ENCODE measurements at regions not wholly inside any gene's neighbourhood (a gene's known extent, or its start where the extent isn't known, plus 50 kb on each side); places are given as distances from the start of the nearest gene placed in this dataset.

DNA sequence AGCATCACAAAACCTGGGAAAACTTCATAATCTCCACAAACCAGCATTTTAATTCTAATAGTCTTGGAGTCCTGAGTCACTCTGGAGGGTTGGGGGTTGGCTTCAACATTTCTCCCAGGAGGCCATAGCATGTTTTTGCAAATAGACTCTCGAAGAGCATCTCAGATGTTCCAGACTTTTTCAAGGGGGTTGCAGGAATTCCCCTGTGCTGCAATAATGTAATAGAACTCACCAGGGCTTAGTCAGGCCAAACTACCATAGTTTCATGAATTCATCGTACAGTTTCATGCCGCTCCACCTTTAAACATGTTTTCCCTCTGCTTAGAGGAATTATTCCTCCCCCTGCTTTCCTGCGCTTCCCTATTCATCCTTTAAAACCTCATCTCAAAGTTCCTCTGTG, 499.5 kb upstream of the KLF4 start:
- no peak overlapping the region for H3K4me3 ChIP-seq
- TF ChIP-seq, protein P1, sequence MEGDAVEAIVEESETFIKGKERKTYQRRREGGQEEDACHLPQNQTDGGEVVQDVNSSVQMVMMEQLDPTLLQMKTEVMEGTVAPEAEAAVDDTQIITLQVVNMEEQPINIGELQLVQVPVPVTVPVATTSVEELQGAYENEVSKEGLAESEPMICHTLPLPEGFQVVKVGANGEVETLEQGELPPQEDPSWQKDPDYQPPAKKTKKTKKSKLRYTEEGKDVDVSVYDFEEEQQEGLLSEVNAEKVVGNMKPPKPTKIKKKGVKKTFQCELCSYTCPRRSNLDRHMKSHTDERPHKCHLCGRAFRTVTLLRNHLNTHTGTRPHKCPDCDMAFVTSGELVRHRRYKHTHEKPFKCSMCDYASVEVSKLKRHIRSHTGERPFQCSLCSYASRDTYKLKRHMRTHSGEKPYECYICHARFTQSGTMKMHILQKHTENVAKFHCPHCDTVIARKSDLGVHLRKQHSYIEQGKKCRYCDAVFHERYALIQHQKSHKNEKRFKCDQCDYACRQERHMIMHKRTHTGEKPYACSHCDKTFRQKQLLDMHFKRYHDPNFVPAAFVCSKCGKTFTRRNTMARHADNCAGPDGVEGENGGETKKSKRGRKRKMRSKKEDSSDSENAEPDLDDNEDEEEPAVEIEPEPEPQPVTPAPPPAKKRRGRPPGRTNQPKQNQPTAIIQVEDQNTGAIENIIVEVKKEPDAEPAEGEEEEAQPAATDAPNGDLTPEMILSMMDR (IDR thresholded peaks at IDR 0.05) = no peak
- no peak for TF ChIP-seq POLR2A (IDR thresholded peaks at IDR 0.05)
- H3K27me3 ChIP-seq = no peaks in the 10 kb centered on the region
- H3K27ac ChIP-seq = no peak overlapping the region
- peaks cover 0 to 10% (median 0%) of the 10 kb centered on the region in 4 donors for H3K4me1 ChIP-seq
- peak in 1 of 4 donors; percentile 8 for ATAC-seq
- 31% methylated on average over 3 of the region's 4 CpGs for WGBS (ENCODE audit: insufficient coverage, low coverage, low lambda C conversion rate, missing lambda C conversion rate)
- no peaks in the 10 kb centered on the region for H3K9me3 ChIP-seq
- no peak for DNase-seq
- intact Hi-C loops (cut with DNase I) = loop anchor here in 1 of 2 donors (10.0 kb wide), 1 partner anchor 394 kb away; no protein-coding TSS in a partner anchor
- no peaks in the 10 kb centered on the region for H3K36me3 ChIP-seq

GRCh38 chr9:107984956-107985355, 495.4 kb upstream of the KLF4 start:
- ATAC-seq (no peak), DNase-seq (no peak)
- no peaks in the 10 kb centered on the region for H3K9me3 ChIP-seq
- no peak for TF ChIP-seq POLR2A (IDR thresholded peaks at IDR 0.05)
- TF ChIP-seq, protein P1 (IDR thresholded peaks at IDR 0.05) = no peak
- no peaks in the 10 kb centered on the region for H3K36me3 ChIP-seq
- peaks cover 0 to 9% (median 0%) of the 10 kb centered on the region in 4 donors for H3K4me1 ChIP-seq
- H3K27me3 ChIP-seq = no peaks in the 10 kb centered on the region
- WGBS (ENCODE audit: insufficient coverage, low coverage, low lambda C conversion rate, missing lambda C conversion rate) = 82% methylated on average over 2 of the region's 2 CpGs
- no peak overlapping the region for H3K4me3 ChIP-seq
- no peak overlapping the region for H3K27ac ChIP-seq
- intact Hi-C loops (cut with DNase I) = loop anchor here in 1 of 2 donors (10.0 kb wide), 1 partner anchor 390 kb away; no protein-coding TSS in a partner anchor

- no peak for TF ChIP-seq POLR2A (IDR thresholded peaks at IDR 0.05)
- TF ChIP-seq, protein P1 (IDR thresholded peaks at IDR 0.05) = no peak
- intact Hi-C loops (cut with DNase I) = loop anchor here in 1 of 2 donors (10.0 kb wide), 1 partner anchor 389 kb away; no protein-coding TSS in a partner anchor
- Histone ChIP-seq H3K27me3 (no peaks in the 10 kb centered on the region), H3K36me3 (no peaks in the 10 kb centered on the region), H3K4me1 (no peaks in the 10 kb centered on the region), H3K4me3 (no peak overlapping the region), H3K9me3 (no peaks in the 10 kb centered on the region), H3K27ac (no peak overlapping the region)
- WGBS (ENCODE audit: insufficient coverage, low coverage, low lambda C conversion rate, missing lambda C conversion rate) = 75% methylated on average over 3 of the region's 3 CpGs
- no peak for ATAC-seq
- no peak for DNase-seq
Measured at GRCh38 chr9:107983762-107984161, 494.2 kb upstream of the KLF4 start.

GRCh38 chr9:107983181-107983603, 493.6 kb upstream of the KLF4 start:
- H3K27me3 ChIP-seq = no peaks in the 10 kb centered on the region
- H3K27ac ChIP-seq = no peak overlapping the region
- no peak for ATAC-seq
- no peaks in the 10 kb centered on the region for H3K4me1 ChIP-seq
- WGBS (ENCODE audit: insufficient coverage, low coverage, low lambda C conversion rate, missing lambda C conversion rate) = 60% methylated on average over 3 of the region's 3 CpGs
- H3K9me3 ChIP-seq = no peaks in the 10 kb centered on the region
- DNase-seq = no peak
- intact Hi-C loops (cut with DNase I) = loop anchor here in 1 of 2 donors (10.0 kb wide), 1 partner anchor 388 kb away; no protein-coding TSS in a partner anchor
- TF ChIP-seq, protein P1 (IDR thresholded peaks at IDR 0.05) = no peak
- TF ChIP-seq POLR2A (IDR thresholded peaks at IDR 0.05) = no peak
- H3K36me3 ChIP-seq = no peaks in the 10 kb centered on the region
- H3K4me3 ChIP-seq = no peak overlapping the region

Data from right lobe of liver (tissue), 6 donors.